ENCODE measurements at regions not wholly inside any gene's neighbourhood (a gene's known extent, or its start where the extent isn't known, plus 50 kb on each side); places are given as distances from the start of the nearest gene placed in this dataset.

GRCh38 chr4:8745826-8746225 lies 125.8 kb downstream of the HMX1 start:
- no peak for TF ChIP-seq CTCF (IDR thresholded peaks at IDR 0.05; ENCODE audit: borderline replicate concordance, insufficient read depth, low read depth, low read length)

DNA sequence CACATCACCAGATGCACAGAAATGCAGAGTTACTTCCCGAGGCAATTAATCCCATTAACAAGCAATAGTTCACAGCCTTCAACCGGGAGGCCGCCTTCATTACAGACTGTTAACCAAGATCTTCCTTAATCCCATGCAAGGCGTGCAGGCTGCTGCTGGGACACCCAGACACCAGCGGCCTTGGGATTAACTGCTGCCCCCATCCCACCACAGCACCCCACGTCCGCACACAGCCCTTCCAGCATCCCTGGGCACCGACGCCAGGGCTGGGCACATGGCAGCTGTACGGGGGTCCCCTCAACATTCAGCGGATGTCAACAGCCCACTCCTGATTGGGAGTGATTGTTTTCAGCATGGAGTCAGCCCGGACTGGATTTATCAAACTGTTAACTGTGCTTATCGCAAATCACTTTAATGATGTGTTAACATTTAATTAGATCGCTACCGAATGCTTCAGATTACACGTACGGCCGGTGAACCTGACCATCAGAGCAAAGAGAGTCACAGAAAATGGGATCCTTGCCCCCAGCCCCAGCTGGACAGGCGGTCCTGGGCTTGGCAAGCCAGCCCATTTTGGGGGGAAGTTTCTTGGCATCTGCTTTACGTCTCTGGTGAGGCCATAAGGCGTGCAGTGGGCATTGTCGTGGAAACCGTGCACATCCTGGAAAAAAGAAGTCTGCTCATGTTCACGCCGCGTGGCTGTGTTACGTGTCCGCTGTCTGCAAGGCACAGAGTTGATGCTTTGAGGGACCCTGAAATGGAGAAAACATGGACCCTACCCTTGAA lies 126.4 kb downstream of the HMX1 start:
- no peak for TF ChIP-seq CTCF (IDR thresholded peaks at IDR 0.05; ENCODE audit: borderline replicate concordance, insufficient read depth, low read depth, low read length)

More at GRCh38 chr4:8745826-8746225, 125.8 kb downstream of the HMX1 start:
- no peak overlapping the region for H3K4me3 ChIP-seq (ENCODE audit: low read depth, low read length)

GRCh38 chr4:8744083-8744805 lies 127.4 kb downstream of the HMX1 start:
- no peak for TF ChIP-seq CTCF (IDR thresholded peaks at IDR 0.05; ENCODE audit: borderline replicate concordance, insufficient read depth, low read depth, low read length)
- H3K4me3 ChIP-seq (ENCODE audit: low read depth, low read length): no peak overlapping the region

More for the DNA sequence above, 126.4 kb downstream of the HMX1 start:
- H3K4me3 ChIP-seq (ENCODE audit: low read depth, low read length): no peak overlapping the region

DNA sequence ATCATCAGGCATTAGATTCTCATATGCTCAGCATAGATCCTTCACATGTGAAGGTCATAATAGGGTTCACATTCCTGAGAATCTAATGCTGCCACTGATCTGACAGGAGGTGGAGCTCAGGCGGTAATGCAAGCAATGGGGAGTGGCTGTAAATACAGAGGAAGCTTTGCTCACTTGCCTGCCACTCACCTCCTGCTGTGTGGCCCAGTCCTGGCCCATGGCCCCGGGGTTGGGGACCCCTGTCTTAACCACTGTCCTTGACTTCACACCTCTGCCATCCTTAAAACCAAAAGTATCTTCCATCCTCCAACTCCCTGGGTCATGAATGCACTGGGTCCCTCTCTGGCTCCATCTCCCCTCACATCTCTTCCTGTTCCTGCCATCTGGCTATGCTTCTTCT lies 129.1 kb downstream of the HMX1 start:
- no peak overlapping the region for H3K4me3 ChIP-seq (ENCODE audit: low read depth, low read length)
- TF ChIP-seq CTCF (IDR thresholded peaks at IDR 0.05; ENCODE audit: borderline replicate concordance, insufficient read depth, low read depth, low read length): no peak

- no peak overlapping the region for H3K4me3 ChIP-seq (ENCODE audit: low read depth, low read length)
- TF ChIP-seq CTCF (IDR thresholded peaks at IDR 0.05; ENCODE audit: borderline replicate concordance, insufficient read depth, low read depth, low read length): no peak
These were observed 130.0 kb downstream of the HMX1 start for GRCh38 chr4:8741513-8742226.

- H3K4me3 ChIP-seq (ENCODE audit: low read depth, low read length): no peak overlapping the region
- TF ChIP-seq CTCF (IDR thresholded peaks at IDR 0.05; ENCODE audit: borderline replicate concordance, insufficient read depth, low read depth, low read length): no peak
These were observed 130.8 kb downstream of the HMX1 start for GRCh38 chr4:8740666-8741395.

Measured in GM12875 (cell line).